ENCODE measurements at regions not wholly inside any gene's neighbourhood (a gene's known extent, or its start where the extent isn't known, plus 50 kb on each side); places are given as distances from the start of the nearest gene placed in this dataset.

DNA sequence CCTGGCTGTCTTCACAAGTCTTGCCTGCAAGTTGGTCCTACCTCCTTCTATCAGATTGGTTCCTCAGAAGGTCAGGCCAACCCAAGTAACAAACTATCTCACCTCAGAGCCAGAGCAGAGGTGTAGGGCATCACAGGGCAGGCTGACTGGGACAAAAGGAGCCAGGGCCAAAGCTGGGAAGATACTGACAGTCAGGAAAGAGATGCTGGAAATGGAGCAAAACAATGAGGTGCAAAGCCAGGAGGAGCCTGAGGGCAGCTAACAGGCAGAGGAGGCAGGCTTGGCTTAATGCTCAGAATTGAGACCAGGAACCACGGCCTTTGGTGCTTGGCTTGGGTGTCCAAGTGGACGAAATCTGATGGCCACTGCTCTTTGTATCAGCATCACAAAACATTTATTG lies 68.4 kb upstream of the PNMA1 start:
- no peak for DNase-seq (ENCODE audit: low spot score)

DNA sequence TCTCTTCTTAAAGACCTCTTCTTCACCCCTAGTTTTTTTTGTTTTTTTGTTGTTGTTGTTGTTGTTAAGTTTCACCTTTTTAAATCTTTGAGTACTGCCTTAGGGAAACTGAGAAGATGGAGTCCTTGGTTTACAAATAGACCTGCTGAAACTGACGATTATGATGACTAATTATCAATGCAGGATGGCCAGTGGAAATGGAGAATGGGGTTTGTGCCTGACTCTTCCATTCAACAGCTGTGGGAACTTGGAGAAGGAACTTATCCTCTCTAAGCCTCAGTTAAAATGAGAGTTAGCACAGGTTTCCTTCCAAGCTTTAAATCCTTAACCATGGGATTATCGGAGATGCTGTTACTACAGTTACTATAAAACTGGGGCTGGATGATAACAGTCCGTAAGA lies 66.7 kb upstream of the PNMA1 start:
- no peak for DNase-seq (ENCODE audit: low spot score)

DNA sequence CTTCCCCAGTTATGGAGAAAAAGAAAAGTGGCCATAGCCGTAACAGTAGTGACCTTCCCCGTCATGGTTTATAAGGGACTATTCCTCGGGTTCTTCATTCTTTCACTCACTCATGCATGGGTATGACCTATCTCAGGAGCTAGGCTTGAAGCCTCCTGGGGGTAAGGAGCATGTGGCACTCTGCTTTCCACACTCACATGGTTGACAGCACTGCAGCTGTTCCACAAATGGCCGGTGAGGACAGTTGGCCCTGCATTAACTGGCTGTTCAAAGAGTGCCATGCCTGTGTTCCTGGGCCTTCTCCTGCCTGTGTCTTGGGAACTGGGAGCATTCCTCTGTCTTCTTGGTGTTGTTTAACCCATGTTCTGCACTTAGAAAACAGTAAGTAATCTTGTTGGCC lies 66.2 kb upstream of the PNMA1 start:
- no peak for DNase-seq (ENCODE audit: low spot score)

DNA sequence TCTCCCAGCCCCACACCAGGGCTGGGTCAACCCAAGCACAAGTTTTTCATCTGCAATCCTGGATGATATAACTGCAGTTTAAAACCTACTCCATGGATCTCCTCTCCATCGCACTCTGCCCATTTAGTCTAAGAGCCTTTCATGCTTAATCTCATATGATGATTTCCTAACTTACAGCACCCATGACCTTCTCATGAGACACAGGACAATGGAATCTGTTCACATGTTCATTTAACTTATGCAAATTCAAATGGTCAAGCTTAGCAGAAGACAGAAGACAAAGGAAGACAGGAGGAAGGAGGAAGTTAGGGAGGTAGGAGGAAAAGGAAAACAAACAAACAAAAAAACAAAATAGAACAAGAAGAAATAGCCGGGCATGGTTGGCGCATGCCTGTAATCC lies 64.6 kb upstream of the PNMA1 start:
- DNase-seq (ENCODE audit: low spot score), result no peak

DNA sequence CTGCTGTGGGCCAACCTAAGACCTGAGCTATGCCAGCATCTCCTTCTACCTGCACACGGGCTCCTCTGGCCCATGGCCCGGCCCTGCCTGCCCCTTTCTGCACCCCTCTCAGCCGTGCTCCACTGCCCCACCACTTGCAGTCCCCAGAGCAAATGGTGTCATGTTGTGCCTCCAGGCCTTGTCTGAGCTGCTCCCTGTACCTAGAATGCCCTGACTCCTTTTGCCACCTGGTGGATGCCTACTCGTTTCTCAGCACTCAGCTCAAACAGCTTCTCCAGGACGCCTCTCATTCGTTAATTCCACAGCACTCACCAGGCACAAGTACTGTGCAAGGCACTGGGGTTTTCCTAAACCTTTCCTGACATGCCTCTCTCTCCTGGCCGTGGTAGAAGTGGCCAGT lies 63.2 kb upstream of the PNMA1 start:
- DNase-seq (ENCODE audit: low spot score), result no peak

DNA sequence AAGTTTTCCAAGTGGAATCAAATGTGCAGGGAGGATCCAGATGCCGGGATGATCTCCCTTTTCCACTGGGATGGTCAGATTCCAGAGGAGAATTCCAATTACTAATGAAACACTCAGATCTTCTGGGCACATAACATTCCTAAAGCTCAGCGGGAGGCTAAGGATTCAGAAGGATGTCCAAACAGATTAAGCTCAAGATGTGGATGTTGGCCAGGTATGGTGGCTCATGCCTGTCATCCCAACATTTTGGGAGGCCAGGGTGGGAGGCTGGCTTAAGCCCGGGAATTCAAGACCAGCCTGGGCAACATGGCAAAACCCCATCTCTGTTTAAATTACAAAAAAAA lies 62.0 kb upstream of the PNMA1 start:
- DNase-seq (ENCODE audit: low spot score), result no peak

DNA sequence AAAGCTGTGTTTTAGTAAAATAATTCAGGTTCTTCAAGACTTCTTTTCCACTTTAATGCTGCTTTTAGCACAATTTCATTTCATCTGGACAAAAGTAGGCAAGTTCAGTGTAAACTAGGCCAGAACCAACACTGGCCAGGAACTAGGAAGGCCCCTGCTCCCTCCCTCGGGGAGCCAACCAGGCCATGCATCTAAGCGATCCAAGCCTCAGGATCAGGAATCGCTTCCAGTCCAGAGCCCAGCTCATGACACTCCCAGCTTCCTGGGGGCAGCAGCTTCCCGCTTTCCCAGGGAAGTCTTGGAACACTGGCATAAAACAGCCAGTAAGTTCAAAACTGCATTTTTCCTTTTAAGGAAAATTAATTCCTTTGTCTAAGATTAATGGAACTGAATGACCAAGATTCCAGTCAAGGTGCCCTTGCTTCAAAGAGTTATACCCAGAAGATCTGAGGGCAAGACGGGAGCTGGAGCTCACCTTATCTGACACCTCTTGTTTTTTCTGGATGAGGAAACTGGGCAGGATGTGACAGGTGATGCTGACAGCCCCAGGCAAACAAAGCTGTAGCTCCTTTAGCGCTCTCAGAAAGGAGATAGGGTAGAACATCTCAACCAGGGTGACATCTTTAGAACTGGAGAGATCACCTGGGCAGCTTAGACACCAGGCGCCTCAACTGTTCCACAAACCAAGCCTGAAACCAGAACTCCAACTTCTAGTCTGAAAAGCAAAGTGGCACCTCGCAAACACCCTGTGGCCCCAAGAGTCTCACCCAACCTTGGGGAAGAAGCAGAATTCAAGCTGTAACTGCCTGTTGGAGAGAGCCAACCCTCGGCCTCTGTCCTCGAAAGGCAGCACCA lies 61.4 kb upstream of the PNMA1 start:
- no peak for DNase-seq (ENCODE audit: low spot score)

DNA sequence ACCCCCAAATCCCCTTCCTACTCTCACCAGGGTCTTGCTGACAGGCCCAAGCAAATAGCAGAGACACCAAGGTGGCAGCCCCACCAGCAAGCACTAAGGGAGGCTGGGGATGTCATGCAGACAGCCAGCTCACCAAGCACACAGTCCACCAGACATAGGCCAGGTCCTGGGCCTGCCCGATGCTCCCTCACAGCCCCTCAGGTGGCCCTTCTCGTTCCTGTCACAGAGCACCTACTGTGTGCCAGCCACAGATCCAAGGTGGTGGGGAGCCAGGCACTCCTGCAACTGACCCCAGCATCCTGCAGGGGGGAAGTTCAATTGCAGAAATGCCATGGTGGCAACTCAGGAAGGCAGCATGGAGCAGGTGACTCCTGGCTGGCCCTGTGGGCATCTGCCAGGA lies 60.5 kb upstream of the PNMA1 start:
- DNase-seq (ENCODE audit: low spot score), result no peak

DNA sequence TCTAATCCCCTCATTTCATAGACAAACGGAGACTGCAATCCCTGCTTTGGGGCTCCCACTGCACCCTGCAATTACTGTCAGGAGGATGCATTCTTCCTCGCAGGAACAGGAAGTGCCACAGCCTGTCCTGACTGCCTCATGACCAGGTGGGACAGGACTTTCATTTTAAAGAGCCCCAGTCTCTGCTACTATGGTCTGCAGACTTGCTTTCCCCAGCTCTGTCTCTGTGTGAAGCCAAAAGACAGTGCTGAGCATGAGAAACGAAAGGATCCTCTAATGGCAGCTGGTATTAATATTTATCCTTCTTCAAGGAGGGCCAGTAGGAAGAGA lies 60.0 kb upstream of the PNMA1 start:
- DNase-seq (ENCODE audit: low spot score), result no peak

DNA sequence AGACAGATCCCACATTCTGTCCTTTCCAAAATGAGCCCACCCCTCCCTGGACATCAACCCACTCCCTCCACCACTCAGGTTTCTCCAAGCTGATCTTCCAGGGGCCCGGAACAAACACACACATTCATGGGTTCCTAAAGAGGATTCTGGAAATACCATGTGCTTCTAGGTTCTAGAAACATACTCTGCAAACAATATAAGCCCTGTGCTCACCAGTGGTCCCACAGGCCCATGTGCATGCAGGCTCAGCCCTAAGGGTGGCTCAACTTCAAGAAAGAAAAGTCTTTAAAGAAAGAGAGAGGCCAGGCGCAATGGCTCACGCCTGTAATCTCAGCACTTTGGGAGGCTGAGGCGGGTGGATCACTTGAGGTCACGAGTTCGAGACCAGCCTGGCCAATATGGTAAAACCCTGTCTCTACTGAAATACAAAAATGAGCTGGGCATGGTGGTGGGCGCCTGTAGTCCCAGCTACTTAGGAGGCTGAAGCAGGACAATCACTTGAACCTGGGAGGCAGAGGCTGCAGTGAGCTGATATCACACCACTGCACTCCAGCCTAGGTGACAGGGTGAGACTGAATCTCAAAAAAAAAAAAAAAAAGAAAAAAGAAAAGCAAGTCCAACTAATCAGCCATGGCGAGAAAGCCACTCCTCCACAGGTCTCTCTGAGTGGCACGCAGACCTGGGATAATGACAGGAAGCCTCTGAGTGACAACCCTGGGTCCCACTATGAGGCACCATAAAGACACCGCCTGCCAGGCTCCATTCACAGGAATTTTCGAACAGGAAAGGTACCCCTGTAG lies 59.5 kb upstream of the PNMA1 start:
- no peak for DNase-seq (ENCODE audit: low spot score)

DNA sequence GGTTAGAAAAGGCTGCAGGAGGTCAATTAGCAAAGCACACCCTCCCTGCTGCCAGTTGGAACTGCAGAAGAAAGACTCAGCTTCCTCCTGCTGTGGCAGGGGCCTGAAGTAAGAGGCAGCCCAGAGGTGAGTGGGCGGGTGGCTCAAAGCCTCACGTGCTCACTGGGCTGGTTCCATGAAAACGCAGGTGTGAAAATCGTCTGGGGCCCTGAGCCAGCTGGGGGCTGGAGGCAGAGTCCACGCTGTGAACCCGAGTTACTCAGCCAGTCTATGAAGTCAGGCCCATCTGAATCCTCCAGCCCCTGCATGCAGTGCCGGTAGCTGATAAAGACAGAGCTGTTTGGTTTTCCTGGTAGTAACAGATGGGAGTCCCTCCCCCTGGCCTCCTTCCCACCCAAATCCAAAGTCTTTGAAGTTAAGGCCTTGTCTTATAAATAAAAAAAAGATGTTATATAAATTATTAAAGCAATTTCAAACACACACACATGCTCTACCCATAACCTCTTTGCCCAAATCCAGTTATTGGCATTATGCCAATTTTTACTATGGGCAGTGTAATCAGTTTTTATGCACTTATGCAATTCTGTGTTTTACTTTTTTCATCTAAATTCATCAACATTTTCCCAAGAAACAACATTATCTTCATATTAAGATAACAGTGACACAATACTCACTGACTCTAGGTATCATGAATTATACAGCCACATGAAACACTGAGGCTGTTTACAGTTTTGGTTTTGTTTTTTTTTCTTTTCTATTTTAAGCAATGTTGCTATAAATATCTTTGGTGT lies 57.9 kb upstream of the PNMA1 start:
- no peak for DNase-seq (ENCODE audit: low spot score)

DNA sequence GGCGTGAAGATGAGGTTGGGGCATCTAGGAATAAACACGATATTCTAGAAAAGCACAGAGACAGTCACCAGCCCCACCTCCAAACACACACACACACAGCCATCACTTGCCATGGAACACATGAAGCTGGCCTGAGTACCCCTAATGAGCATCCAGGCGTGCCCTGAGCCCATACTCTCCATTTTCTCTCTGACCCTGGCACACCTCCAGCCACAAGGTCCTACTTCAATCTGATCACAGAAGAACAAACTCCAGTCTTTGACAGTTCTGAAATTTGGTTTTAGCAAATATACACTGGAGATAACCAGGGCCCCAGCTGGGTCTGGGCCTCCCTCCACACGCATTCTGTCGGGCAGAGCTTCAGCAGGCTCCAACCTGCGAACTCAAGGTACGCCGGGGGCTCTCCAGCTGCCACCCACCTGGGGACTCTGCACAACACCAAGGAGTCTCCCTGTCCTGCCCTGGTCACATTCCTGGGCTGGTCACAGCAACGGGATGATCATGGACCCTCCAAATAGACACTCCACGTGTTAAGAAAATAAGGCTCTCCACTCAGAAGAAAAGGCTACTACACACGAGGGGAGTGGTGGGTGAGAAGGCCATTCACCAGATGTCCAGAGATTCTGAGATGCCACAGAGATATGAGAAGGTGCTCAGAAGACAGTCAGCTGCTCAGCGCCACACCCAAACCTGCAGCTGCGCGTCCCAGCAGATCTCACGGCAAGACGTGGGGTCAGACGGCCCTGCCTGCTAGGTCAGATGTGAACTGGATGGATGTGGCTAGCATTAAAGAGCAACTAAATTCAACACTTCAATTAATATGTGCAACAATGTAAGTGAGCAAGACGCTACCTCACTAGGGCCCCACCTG lies 57.0 kb upstream of the PNMA1 start:
- DNase-seq (ENCODE audit: low spot score), result no peak

DNA sequence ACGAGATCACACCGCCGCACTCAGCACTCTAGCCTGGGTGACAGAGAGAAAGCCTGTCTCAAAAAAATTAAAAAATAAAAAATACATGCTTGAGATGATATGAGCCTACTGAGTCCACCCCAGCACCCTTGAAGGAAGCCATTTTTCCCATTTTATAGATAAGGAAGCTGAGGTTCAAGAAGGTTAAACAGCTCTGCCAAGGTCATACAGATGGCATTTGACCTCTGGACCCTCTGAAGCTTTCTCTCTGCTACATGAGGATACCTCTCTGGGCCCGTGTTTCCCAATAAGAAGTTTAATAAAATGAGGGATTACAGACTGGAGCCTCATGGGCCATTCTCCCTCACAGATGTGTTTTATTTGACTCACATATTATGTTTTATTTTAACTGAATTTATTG lies 53.9 kb upstream of the PNMA1 start:
- no peak for DNase-seq (ENCODE audit: low spot score)

DNA sequence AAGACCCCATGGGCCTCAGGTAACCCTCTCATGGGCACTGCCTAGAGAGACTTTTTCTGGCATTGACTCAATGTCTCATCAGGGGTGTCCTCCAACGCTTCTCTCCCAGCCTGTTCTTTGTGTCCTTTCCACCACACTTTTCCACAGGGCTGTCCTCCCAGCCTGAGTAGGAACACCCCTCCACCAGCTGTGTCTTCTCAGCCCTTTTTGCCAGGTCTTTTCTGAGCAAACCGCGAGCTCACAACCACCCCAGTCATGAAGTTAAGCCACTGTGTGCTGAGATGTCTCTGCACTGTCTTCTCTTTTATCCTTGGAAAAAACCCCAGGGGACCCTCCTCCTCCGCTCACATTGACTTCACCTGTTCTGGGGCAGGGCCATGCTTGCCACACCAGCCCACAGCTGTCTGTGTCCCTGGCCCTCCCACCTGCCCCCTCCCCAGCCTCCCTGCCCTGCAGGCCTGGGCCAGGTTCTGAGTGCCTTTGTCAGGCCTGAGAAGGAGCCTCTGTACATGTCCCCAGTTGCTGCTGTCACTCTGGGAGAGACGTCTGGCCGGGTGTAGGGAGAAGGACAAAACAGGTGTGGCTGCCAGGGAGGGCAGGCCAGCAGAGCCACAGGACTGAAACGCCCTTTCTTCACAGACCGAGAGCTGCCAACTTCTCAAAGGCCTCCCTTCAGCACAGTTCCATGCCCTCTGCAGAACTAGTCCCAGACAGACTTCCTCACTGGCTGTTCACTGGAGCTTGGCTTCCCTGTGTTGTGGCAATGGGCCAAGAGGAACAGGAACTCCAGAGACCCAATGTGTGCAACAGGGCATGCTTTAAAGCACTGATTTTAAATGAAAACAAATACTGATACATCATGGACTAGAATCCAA lies 50.5 kb upstream of the PNMA1 start:
- DNase-seq (ENCODE audit: low spot score), result no peak

All from RKO (cell line).